Astrocyte of the spinal cord (primary cell): ENCODE measurements at regions not wholly inside any gene's neighbourhood (a gene's known extent, or its start where the extent isn't known, plus 50 kb on each side); places are given as distances from the start of the nearest gene placed in this dataset.

Experiments used
- DNase-seq: peaks from one replicate; pipeline ENCODE4 v3.0.0; 2011; ENCODE audit warnings: low read depth, low spot score
- H3K4me3 ChIP-seq: 2 replicates; pipeline ENCODE4 v1.5.1; 2011; ENCODE audit warnings: low read depth, mild to moderate bottlenecking, low read length, moderate library complexity
- CTCF ChIP-seq: IDR thresholded peaks from 2 replicates; pipeline ENCODE4 v1.5.1; 2012; ENCODE audit warnings: low read depth, mild to moderate bottlenecking, low read length, inconsistent platforms
- in situ Hi-C: cut with HindIII; loops from 2 replicates; pipeline ENCODE4 v1.10.0; 2017; ENCODE audit warnings: low sequenced_read_pairs

GRCh38 chr2:39999864-40000263 lies 220.8 kb upstream of the THUMPD2 start:
- no peak for DNase-seq
- no peak overlapping the region for H3K4me3 ChIP-seq
- in situ Hi-C loops = no loop called here
- no peak for TF ChIP-seq CTCF

GRCh38 chr2:39998617-39999016 lies 219.6 kb upstream of the THUMPD2 start:
- H3K4me3 ChIP-seq = no peak overlapping the region
- DNase-seq = no peak
- TF ChIP-seq CTCF = no peak
- in situ Hi-C loops = no loop called here

GRCh38 chr2:39996653-39997080 lies 217.6 kb upstream of the THUMPD2 start:
- DNase-seq = peak; percentile 94
- no peak overlapping the region for H3K4me3 ChIP-seq
- TF ChIP-seq CTCF = no peak
- in situ Hi-C loops = no loop called here

GRCh38 chr2:39995005-39995737 lies 216.1 kb upstream of the THUMPD2 start:
- no peak for TF ChIP-seq CTCF
- no peak for DNase-seq
- no peak overlapping the region for H3K4me3 ChIP-seq
- in situ Hi-C loops = no loop called here

- TF ChIP-seq CTCF = no peak
- in situ Hi-C loops = no loop called here
- DNase-seq = peak; percentile 84
- no peak overlapping the region for H3K4me3 ChIP-seq
These were observed 215.1 kb upstream of the THUMPD2 start for GRCh38 chr2:39994151-39994550.

GRCh38 chr2:39991298-39991697 lies 212.2 kb upstream of the THUMPD2 start:
- peak; percentile 14 for DNase-seq
- H3K4me3 ChIP-seq = no peak overlapping the region
- no peak for TF ChIP-seq CTCF
- in situ Hi-C loops = no loop called here
